Neural crest cell (in vitro differentiated cells): ENCODE measurements at regions not wholly inside any gene's neighbourhood (a gene's known extent, or its start where the extent isn't known, plus 50 kb on each side); places are given as distances from the start of the nearest gene placed in this dataset.

Source experiments
- DNase-seq: peaks from one replicate; pipeline ENCODE4 v3.0.0; 2021; ENCODE audit warnings: low read depth, mixed read lengths, low spot score
- H3K27ac Mint-ChIP-seq: one replicate; pipeline ENCODE4 v1.8.0; 2021; ENCODE audit warnings: mild to moderate bottlenecking, mixed read lengths; ENCODE audit not compliant: unreplicated experiment
- H3K27me3 Mint-ChIP-seq: 2 replicates; pipeline ENCODE4 v1.8.0; 2021; ENCODE audit warnings: low read depth, mild to moderate bottlenecking, mixed read lengths
- H3K36me3 Mint-ChIP-seq: 2 replicates; pipeline ENCODE4 v1.8.0; 2021; ENCODE audit warnings: low read depth, mild to moderate bottlenecking, mixed read lengths
- H3K4me1 Mint-ChIP-seq: 2 replicates; pipeline ENCODE4 v1.8.0; 2021; ENCODE audit warnings: mixed read lengths
- H3K4me3 Mint-ChIP-seq: one replicate; pipeline ENCODE4 v1.8.0; 2021; ENCODE audit warnings: mild to moderate bottlenecking, mixed read lengths
- H3K9me3 Mint-ChIP-seq: 2 replicates; pipeline ENCODE4 v1.8.0; 2021; ENCODE audit warnings: mixed read lengths
- CTCF ChIP-seq: fragments of 200-600 bp; sonication (generic); conservative IDR thresholded peaks from 2 replicates; pipeline ENCODE4 v1.5.0; 2021; ENCODE audit warnings: antibody characterized with exemption, mild to moderate bottlenecking

- DNase-seq = no peak
- Mint-ChIP-seq H3K9me3 (no peaks in the 10 kb centered on the region), H3K4me1 (no peaks in the 10 kb centered on the region), H3K27ac (no peak overlapping the region), H3K4me3 (no peak overlapping the region), H3K36me3 (no peaks in the 10 kb centered on the region), H3K27me3 (no peaks in the 10 kb centered on the region)
- TF ChIP-seq CTCF = no peak
These were observed 148.1 kb upstream of the TCF21 start for GRCh38 chr6:133740816-133741215.

- peak overlapping the region; percentile 83 for H3K27ac Mint-ChIP-seq
- no peaks in the 10 kb centered on the region for H3K36me3 Mint-ChIP-seq
- H3K9me3 Mint-ChIP-seq = peaks cover 2% of the 10 kb centered on the region
- no peaks in the 10 kb centered on the region for H3K4me1 Mint-ChIP-seq
- no peaks in the 10 kb centered on the region for H3K27me3 Mint-ChIP-seq
- no peak for DNase-seq
- no peak for TF ChIP-seq CTCF
- H3K4me3 Mint-ChIP-seq = no peak overlapping the region
These were observed 147.5 kb upstream of the TCF21 start for GRCh38 chr6:133741375-133741861.

- Mint-ChIP-seq H3K36me3 (no peaks in the 10 kb centered on the region), H3K4me3 (no peak overlapping the region), H3K27ac (no peak overlapping the region), H3K9me3 (peaks cover 3% of the 10 kb centered on the region), H3K4me1 (no peaks in the 10 kb centered on the region), H3K27me3 (no peaks in the 10 kb centered on the region)
- DNase-seq = no peak
- TF ChIP-seq CTCF = no peak
These were observed 145.3 kb upstream of the TCF21 start for GRCh38 chr6:133743621-133744020.

GRCh38 chr6:133746417-133746770 is 142.5 kb upstream of the TCF21 start:
- Mint-ChIP-seq H3K4me1 (no peaks in the 10 kb centered on the region), H3K9me3 (peaks cover 3% of the 10 kb centered on the region), H3K4me3 (no peak overlapping the region), H3K27ac (no peak overlapping the region), H3K27me3 (no peaks in the 10 kb centered on the region), H3K36me3 (no peaks in the 10 kb centered on the region)
- DNase-seq = no peak
- no peak for TF ChIP-seq CTCF

GRCh38 chr6:133748628-133749027 is 140.3 kb upstream of the TCF21 start:
- no peaks in the 10 kb centered on the region for H3K36me3 Mint-ChIP-seq
- TF ChIP-seq CTCF = no peak
- H3K4me1 Mint-ChIP-seq = no peaks in the 10 kb centered on the region
- H3K27me3 Mint-ChIP-seq = no peaks in the 10 kb centered on the region
- no peak for DNase-seq
- H3K27ac Mint-ChIP-seq = no peak overlapping the region
- peaks cover 3% of the 10 kb centered on the region for H3K9me3 Mint-ChIP-seq
- no peak overlapping the region for H3K4me3 Mint-ChIP-seq

- TF ChIP-seq CTCF = no peak
- Mint-ChIP-seq H3K36me3 (no peaks in the 10 kb centered on the region), H3K4me1 (no peaks in the 10 kb centered on the region), H3K27me3 (no peaks in the 10 kb centered on the region), H3K4me3 (no peak overlapping the region), H3K27ac (no peak overlapping the region), H3K9me3 (peaks cover 3% of the 10 kb centered on the region)
- no peak for DNase-seq
These were observed 139.5 kb upstream of the TCF21 start for GRCh38 chr6:133749427-133749826.
